ENCODE measurements at regions not wholly inside any gene's neighbourhood (a gene's known extent, or its start where the extent isn't known, plus 50 kb on each side); places are given as distances from the start of the nearest gene placed in this dataset.

DNA sequence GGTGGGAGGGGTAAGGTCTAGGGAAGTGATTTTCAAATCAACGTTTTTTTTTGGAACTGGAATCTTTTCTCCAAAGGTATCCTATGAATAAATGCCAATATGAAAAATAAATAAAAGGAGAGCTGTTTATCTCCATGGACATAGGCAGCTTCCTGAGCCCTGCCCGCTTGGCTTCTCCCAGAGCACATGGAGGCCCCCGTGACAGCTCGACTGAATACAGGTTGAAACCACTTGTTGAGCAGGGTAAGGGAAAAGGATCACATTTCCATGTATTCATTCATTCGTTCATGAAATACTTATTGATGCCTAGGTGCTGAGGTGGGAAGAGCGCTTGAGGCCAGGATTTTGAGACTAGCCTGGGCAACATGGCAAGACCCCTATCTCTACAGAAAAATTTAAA, 64.8 kb downstream of the MARCHF4 start:
- H3K27ac Mint-ChIP-seq (ENCODE audit: unreplicated experiment), result no peak overlapping the region
- no peaks in the 10 kb centered on the region for H3K36me3 Mint-ChIP-seq (ENCODE audit: insufficient read depth, unreplicated experiment)
- TF ChIP-seq, protein P1, sequence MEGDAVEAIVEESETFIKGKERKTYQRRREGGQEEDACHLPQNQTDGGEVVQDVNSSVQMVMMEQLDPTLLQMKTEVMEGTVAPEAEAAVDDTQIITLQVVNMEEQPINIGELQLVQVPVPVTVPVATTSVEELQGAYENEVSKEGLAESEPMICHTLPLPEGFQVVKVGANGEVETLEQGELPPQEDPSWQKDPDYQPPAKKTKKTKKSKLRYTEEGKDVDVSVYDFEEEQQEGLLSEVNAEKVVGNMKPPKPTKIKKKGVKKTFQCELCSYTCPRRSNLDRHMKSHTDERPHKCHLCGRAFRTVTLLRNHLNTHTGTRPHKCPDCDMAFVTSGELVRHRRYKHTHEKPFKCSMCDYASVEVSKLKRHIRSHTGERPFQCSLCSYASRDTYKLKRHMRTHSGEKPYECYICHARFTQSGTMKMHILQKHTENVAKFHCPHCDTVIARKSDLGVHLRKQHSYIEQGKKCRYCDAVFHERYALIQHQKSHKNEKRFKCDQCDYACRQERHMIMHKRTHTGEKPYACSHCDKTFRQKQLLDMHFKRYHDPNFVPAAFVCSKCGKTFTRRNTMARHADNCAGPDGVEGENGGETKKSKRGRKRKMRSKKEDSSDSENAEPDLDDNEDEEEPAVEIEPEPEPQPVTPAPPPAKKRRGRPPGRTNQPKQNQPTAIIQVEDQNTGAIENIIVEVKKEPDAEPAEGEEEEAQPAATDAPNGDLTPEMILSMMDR (IDR thresholded peaks at IDR 0.05; ENCODE audit: unreplicated experiment), result no peak
- CTCF ChIA-PET, result interaction anchor here (0.6 kb wide), 1 partner anchor 65 kb away, joined by 4 read pairs; the partner anchor contains the start of gene MARCHF4
- H3K4me1 Mint-ChIP-seq (ENCODE audit: low read depth, unreplicated experiment), result no peaks in the 10 kb centered on the region
- no peaks in the 10 kb centered on the region for H3K9me3 Mint-ChIP-seq (ENCODE audit: low read depth, unreplicated experiment)
- no peak for DNase-seq
- no peak overlapping the region for H3K4me3 Mint-ChIP-seq (ENCODE audit: low read depth, unreplicated experiment)
- no TSS peak for BruUV-seq (replicated peaks)
- no peaks in the 10 kb centered on the region for H3K27me3 Mint-ChIP-seq (ENCODE audit: unreplicated experiment)
- intact Hi-C loops (cut with micrococcal nuclease; ENCODE audit: unreplicated experiment), result no loop called here

DNA sequence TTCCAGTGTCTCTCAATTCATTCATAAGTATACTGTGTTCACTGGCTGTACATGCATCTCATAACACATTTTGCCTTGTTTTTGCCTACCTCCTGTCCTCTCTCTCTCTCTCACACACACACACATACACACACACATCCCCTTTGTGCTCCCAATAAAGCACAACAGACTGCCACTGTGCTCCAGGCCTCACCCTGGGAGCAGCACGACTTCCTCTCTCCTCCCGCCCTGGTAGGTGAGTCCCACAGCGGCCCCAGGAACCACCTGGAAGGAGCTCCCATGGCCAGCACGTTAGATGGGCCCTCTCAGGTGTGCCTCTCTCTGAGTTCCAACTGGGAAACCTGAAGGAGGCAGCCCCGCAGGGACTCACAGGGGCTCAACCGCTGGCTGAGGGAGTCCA, 65.4 kb downstream of the MARCHF4 start:
- DNase-seq, result no peak
- no peaks in the 10 kb centered on the region for H3K4me1 Mint-ChIP-seq (ENCODE audit: low read depth, unreplicated experiment)
- no peak overlapping the region for H3K27ac Mint-ChIP-seq (ENCODE audit: unreplicated experiment)
- TF ChIP-seq, protein P1 (IDR thresholded peaks at IDR 0.05; ENCODE audit: unreplicated experiment), result no peak
- intact Hi-C loops (cut with micrococcal nuclease; ENCODE audit: unreplicated experiment), result no loop called here
- no peak overlapping the region for H3K4me3 Mint-ChIP-seq (ENCODE audit: low read depth, unreplicated experiment)
- H3K9me3 Mint-ChIP-seq (ENCODE audit: low read depth, unreplicated experiment), result no peaks in the 10 kb centered on the region
- CTCF ChIA-PET, result no interaction called here
- no peaks in the 10 kb centered on the region for H3K27me3 Mint-ChIP-seq (ENCODE audit: unreplicated experiment)
- no peaks in the 10 kb centered on the region for H3K36me3 Mint-ChIP-seq (ENCODE audit: insufficient read depth, unreplicated experiment)
- no TSS peak for BruUV-seq (replicated peaks)

DNA sequence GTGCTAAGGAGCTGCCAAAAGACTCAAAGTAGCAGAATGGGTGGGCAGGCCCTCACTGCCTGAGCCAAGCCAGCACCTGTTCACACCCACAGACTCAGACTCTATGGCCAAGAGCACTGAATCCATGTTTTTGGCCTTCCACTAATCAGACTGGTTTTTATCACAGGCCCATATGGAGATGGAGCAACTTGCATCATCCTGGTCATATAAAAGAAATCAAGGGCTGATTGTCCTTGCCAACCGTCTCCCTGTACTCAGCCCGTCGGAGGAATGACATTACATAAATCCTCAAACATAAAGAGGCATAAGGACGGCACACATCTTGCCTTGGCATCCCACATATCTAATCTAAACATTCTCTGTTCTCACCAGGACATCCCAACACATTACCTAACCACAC, 66.7 kb downstream of the MARCHF4 start:
- peaks cover 9% of the 10 kb centered on the region for H3K27me3 Mint-ChIP-seq (ENCODE audit: unreplicated experiment)
- intact Hi-C loops (cut with micrococcal nuclease; ENCODE audit: unreplicated experiment), result no loop called here
- BruUV-seq (replicated peaks), result no TSS peak
- H3K4me1 Mint-ChIP-seq (ENCODE audit: low read depth, unreplicated experiment), result no peaks in the 10 kb centered on the region
- no peak overlapping the region for H3K27ac Mint-ChIP-seq (ENCODE audit: unreplicated experiment)
- H3K4me3 Mint-ChIP-seq (ENCODE audit: low read depth, unreplicated experiment), result no peak overlapping the region
- no peaks in the 10 kb centered on the region for H3K36me3 Mint-ChIP-seq (ENCODE audit: insufficient read depth, unreplicated experiment)
- TF ChIP-seq, protein P1 (IDR thresholded peaks at IDR 0.05; ENCODE audit: unreplicated experiment), result no peak
- CTCF ChIA-PET, result no interaction called here
- no peak for DNase-seq
- no peaks in the 10 kb centered on the region for H3K9me3 Mint-ChIP-seq (ENCODE audit: low read depth, unreplicated experiment)

DNA sequence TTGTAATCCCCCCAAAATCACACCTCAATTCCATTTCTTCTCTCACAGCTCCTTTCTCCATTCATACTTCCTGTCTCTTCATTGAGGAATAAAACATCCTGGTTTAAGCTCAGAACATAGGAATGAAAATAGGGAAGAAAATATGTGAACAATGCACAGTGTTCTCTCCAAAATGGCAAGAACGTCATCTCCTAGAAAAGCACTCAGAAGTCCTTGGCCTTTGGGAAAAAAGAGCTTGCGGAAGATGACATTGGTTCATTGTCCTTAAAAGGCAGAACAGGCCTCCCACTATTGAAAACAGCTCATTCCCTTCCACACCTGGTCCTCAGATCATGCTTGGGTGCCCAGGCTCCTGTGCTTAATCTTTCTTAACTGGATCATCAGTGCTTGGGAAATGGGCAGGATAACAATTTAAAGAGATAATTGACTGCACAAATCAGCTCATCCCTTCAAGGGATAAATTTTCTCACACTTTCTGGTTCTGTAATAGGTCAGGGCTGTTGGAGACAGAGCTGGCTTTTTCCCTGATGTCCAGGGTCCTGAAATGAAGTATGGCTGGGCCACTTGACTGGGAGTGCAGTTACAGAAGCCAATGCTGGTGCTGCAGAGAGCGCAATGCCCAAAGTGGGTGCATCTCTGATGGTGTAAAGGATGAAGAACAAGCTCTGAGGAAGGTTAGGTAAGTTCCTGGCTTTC, 69.2 kb downstream of the MARCHF4 start:
- H3K9me3 Mint-ChIP-seq (ENCODE audit: low read depth, unreplicated experiment), result no peaks in the 10 kb centered on the region
- no peaks in the 10 kb centered on the region for H3K4me1 Mint-ChIP-seq (ENCODE audit: low read depth, unreplicated experiment)
- CTCF ChIA-PET, result no interaction called here
- DNase-seq, result no peak
- H3K36me3 Mint-ChIP-seq (ENCODE audit: insufficient read depth, unreplicated experiment), result no peaks in the 10 kb centered on the region
- H3K27me3 Mint-ChIP-seq (ENCODE audit: unreplicated experiment), result peaks cover 33% of the 10 kb centered on the region
- no peak overlapping the region for H3K27ac Mint-ChIP-seq (ENCODE audit: unreplicated experiment)
- intact Hi-C loops (cut with micrococcal nuclease; ENCODE audit: unreplicated experiment), result no loop called here
- H3K4me3 Mint-ChIP-seq (ENCODE audit: low read depth, unreplicated experiment), result no peak overlapping the region
- BruUV-seq (replicated peaks), result no TSS peak
- TF ChIP-seq, protein P1 (IDR thresholded peaks at IDR 0.05; ENCODE audit: unreplicated experiment), result no peak
